H1 (cell line): ENCODE measurements at regions not wholly inside any gene's neighbourhood (a gene's known extent, or its start where the extent isn't known, plus 50 kb on each side); places are given as distances from the start of the nearest gene placed in this dataset.

Experiments
- CTCF ChIA-PET: fragments of 300-600 bp; sonication (Branson Sonifier 250); formaldehyde crosslinking; loops from one replicate; lab custom pipeline; 2021; ENCODE audit not compliant: partially characterized antibody; lab: Charles Lee
- POLR2A ChIA-PET: fragments of 300-600 bp; sonication (Branson Sonifier 250); formaldehyde crosslinking; loops from one replicate; lab custom pipeline; 2021; ENCODE audit warnings: inconsistent platforms; ENCODE audit not compliant: partially characterized antibody; lab: Charles Lee
- DNase-seq, 2 experiments: peaks; one replicate each; pipeline versions ENCODE4 v3.0.0 to v3.0.0-alpha.2; 2010 to 2022; ENCODE audit warnings: low spot score in 2 of 2, low read depth in 1 of 2, mixed read lengths in 1 of 2
- FAIRE-seq: peaks from 2 replicates; lab custom pipeline; 2011; peaks lifted over from hg19 to GRCh38; lab: Jason Lieb, UNC
- H2AFZ ChIP-seq: 2 replicates; pipeline ENCODE4 v1.8.1; 2012; ENCODE audit warnings: low read length, inconsistent platforms
- H2AK5ac ChIP-seq: 2 replicates; pipeline ENCODE4 v1.6.1; 2013; ENCODE audit warnings: low read depth, low read length
- H2BK120ac ChIP-seq: replicated peaks from 2 replicates; pipeline ENCODE3; 2013; ENCODE audit warnings: low read depth, low read length, inconsistent platforms
- H2BK12ac ChIP-seq: 2 replicates; pipeline ENCODE4 v1.6.1; 2013; ENCODE audit warnings: low read depth, low read length
- H2BK15ac ChIP-seq: 2 replicates; pipeline ENCODE4 v1.6.1; 2013; ENCODE audit warnings: low read length
- H2BK20ac ChIP-seq: 2 replicates; pipeline ENCODE4 v1.6.1; 2013; ENCODE audit warnings: low read length
- H2BK5ac ChIP-seq: 2 replicates; pipeline ENCODE4 v1.6.1; 2013; ENCODE audit warnings: low read depth, low read length
- H3K14ac ChIP-seq: 2 replicates; pipeline ENCODE4 v1.6.1; 2013; ENCODE audit warnings: inconsistent platforms; ENCODE audit not compliant: insufficient read length
- H3K18ac ChIP-seq: 2 replicates; pipeline ENCODE4 v1.6.1; 2013; ENCODE audit warnings: low read length; ENCODE audit errors: extremely low read depth
- H3K23ac ChIP-seq: 2 replicates; pipeline ENCODE4 v1.6.1; 2013; ENCODE audit warnings: inconsistent platforms; ENCODE audit not compliant: insufficient read length
- H3K23me2 ChIP-seq: 2 replicates; pipeline ENCODE4 v1.6.1; 2013; ENCODE audit warnings: low read depth, low read length
- H3K27ac ChIP-seq: 2 replicates; pipeline ENCODE4 v1.6.1; 2011; ENCODE audit warnings: low read depth, low read length, inconsistent platforms
- H3K27me3 ChIP-seq, 4 experiments: replicated peaks in 1 of 4; 1 replicate in 1 of 4; 2 replicates in 3 of 4; pipeline versions ENCODE4 v1.6.1 to v1.8.1; 2011 to 2013; ENCODE audit warnings: low read length in 3 of 4, mild to moderate bottlenecking in 3 of 4, inconsistent platforms in 2 of 4, mixed read lengths in 2 of 4, moderate library complexity in 1 of 4; ENCODE audit not compliant: control insufficient read depth in 3 of 4, insufficient read depth in 3 of 4; ENCODE audit errors: extremely low read depth in 1 of 4
- H3K36me3 ChIP-seq, 4 experiments: 2 replicates each; pipeline versions ENCODE4 v1.6.1 to v1.8.1; 2011 to 2013; ENCODE audit warnings: mild to moderate bottlenecking in 4 of 4, low read length in 3 of 4, moderate library complexity in 2 of 4, control low read depth in 1 of 4, inconsistent platforms in 1 of 4; ENCODE audit not compliant: insufficient read depth in 4 of 4, control insufficient read depth in 2 of 4
- H3K4ac ChIP-seq: replicated peaks from 2 replicates; pipeline ENCODE3; 2013; ENCODE audit warnings: low read length, low read depth, mixed read lengths, inconsistent platforms; ENCODE audit not compliant: insufficient read length
- H3K4me1 ChIP-seq, 4 experiments: replicated peaks in 1 of 4; 1 replicate in 1 of 4; 2 replicates in 3 of 4; pipeline versions ENCODE4 v1.6.1 to v1.8.1; 2011 to 2013; ENCODE audit warnings: low read length in 3 of 4, inconsistent platforms in 2 of 4, mixed read lengths in 1 of 4; ENCODE audit not compliant: insufficient read depth in 4 of 4, control insufficient read depth in 3 of 4
- H3K4me2 ChIP-seq, 2 experiments: 2 replicates each; pipeline versions ENCODE4 v1.6.1 to v1.8.1; 2011 to 2013; ENCODE audit warnings: low read depth in 2 of 2, low read length in 2 of 2, control low read depth in 1 of 2, inconsistent platforms in 1 of 2, mild to moderate bottlenecking in 1 of 2; ENCODE audit not compliant: insufficient read depth in 1 of 2
- H3K4me3 ChIP-seq, 4 experiments: fragments of 200-600, 300-600 bp in 1 of 4; sonication (generic), shearing (Covaris generic), sonication (Bioruptor Twin) in 1 of 4; 2 replicates each; pipeline versions ENCODE4 v1.5.1 to v1.8.1; 2011 to 2016; ENCODE audit warnings: low read length in 4 of 4, low read depth in 3 of 4, control low read depth in 2 of 4, inconsistent platforms in 2 of 4, mild to moderate bottlenecking in 2 of 4, mixed read lengths in 1 of 4, moderate library complexity in 1 of 4; ENCODE audit not compliant: insufficient read depth in 2 of 4; ENCODE audit errors: extremely low read depth in 1 of 4
- H3K56ac ChIP-seq: replicated peaks from 2 replicates; pipeline ENCODE3; 2013; ENCODE audit warnings: low read depth, mild to moderate bottlenecking, mixed read lengths, low read length, inconsistent platforms; ENCODE audit not compliant: insufficient read length
- H3K79me1 ChIP-seq: 2 replicates; pipeline ENCODE4 v1.6.1; 2013; ENCODE audit warnings: low read depth, low read length, control low read depth
- H3K79me2 ChIP-seq, 2 experiments: 2 replicates each; pipeline versions ENCODE4 v1.6.1 to v1.8.1; 2012 to 2013; ENCODE audit warnings: low read length in 2 of 2, mild to moderate bottlenecking in 2 of 2, inconsistent platforms in 1 of 2; ENCODE audit not compliant: insufficient read depth in 2 of 2, control insufficient read depth in 1 of 2
- H3K9ac ChIP-seq, 4 experiments: replicated peaks in 1 of 4; 1 replicate in 1 of 4; 2 replicates in 3 of 4; pipeline versions ENCODE4 v1.6.1 to v1.8.1; 2011 to 2013; ENCODE audit warnings: low read depth in 3 of 4, low read length in 3 of 4, control low read depth in 2 of 4, mild to moderate bottlenecking in 2 of 4, moderate library complexity in 2 of 4, inconsistent platforms in 1 of 4; ENCODE audit errors: extremely low read depth in 1 of 4
- H3K9me3 ChIP-seq, 2 experiments: 2 replicates each; pipeline versions ENCODE4 v1.6.1 to v1.8.1; 2012 to 2013; ENCODE audit warnings: mild to moderate bottlenecking in 2 of 2, moderate library complexity in 2 of 2, control low read depth in 1 of 2, inconsistent platforms in 1 of 2, low read depth in 1 of 2, low read length in 1 of 2, mixed read lengths in 1 of 2; ENCODE audit not compliant: insufficient read depth in 2 of 2
- H4K20me1 ChIP-seq, 2 experiments: replicated peaks in 1 of 2; 2 replicates each; pipeline versions ENCODE3 to v1.8.1; 2011 to 2013; ENCODE audit warnings: inconsistent platforms in 2 of 2, low read length in 2 of 2, mild to moderate bottlenecking in 1 of 2; ENCODE audit not compliant: insufficient read depth in 2 of 2, control insufficient read depth in 1 of 2
- H4K5ac ChIP-seq: 2 replicates; pipeline ENCODE4 v1.6.1; 2013; ENCODE audit warnings: low read length, low read depth, mixed read lengths, inconsistent platforms; ENCODE audit not compliant: insufficient read length
- H4K8ac ChIP-seq: 2 replicates; pipeline ENCODE4 v1.8.0; 2013; ENCODE audit warnings: mild to moderate bottlenecking, moderate library complexity, low read length, inconsistent platforms; ENCODE audit not compliant: insufficient read depth; ENCODE audit errors: extremely low read depth
- H4K91ac ChIP-seq: replicated peaks from 2 replicates; pipeline ENCODE3; 2013; ENCODE audit warnings: low read length, mixed read lengths, inconsistent platforms; ENCODE audit not compliant: insufficient read length
- RFX5 ChIP-seq: IDR thresholded peaks from 2 replicates; pipeline ENCODE4 v1.6.1; 2011; ENCODE audit warnings: low read depth, low read length, improper control_type of control experiment, borderline replicate concordance
- WGBS, 2 experiments: shearing (Covaris generic) in 1 of 2; methylation state at CpG; one replicate each; pipeline versions ENCODE4 v1.1.6 to v1.1.7; 2013 to 2015; ENCODE audit warnings: low lambda C conversion rate in 2 of 2, mixed read lengths in 2 of 2, inconsistent platforms in 1 of 2, low coverage in 1 of 2, missing lambda C conversion rate in 1 of 2; ENCODE audit not compliant: insufficient replicate concordance in 2 of 2, insufficient coverage in 1 of 2, insufficient read length in 1 of 2; ENCODE audit errors: extremely low coverage in 1 of 2, missing lambda C conversion rate in 1 of 2; 5-methylcytosine and 5-hydroxymethylcytosine counted together

DNA sequence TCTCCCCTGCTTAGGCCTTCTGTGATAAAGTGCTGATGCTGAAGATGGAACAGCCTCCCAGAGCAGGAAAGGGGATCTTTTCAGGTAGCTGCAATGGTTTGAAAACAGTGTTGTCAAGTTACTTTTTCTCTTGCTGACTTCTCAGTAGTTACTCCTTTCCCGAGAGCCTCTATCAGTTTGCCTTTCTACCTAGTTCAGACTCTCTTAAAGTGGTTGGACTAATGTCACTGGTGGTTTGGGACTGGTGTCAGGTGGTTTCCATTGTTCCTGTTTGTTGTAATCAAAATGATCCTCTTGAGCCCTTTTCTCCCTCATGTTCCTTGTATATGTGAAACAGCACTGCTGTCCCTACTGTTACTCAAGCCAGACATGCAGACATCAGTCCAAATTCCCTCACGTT, 91.4 kb downstream of the FAM217A start:
- Histone ChIP-seq H2BK120ac (no peak overlapping the region), H3K56ac (no peak overlapping the region), H3K79me2 (no peaks in the 10 kb centered on the region; a peak in 1 of 4 replicates), H4K5ac (no peak overlapping the region), H3K14ac (no peak overlapping the region), H4K8ac (no peak overlapping the region), H2AK5ac (no peak overlapping the region), H3K4ac (no peak overlapping the region), H2AFZ (no peak overlapping the region), H4K20me1 (peaks cover 0 to 2% of the 10 kb centered on the region in 2 experiments), H3K4me2 (0 out of 4 replicates have a peak overlapping the region, but pooled peaks of 1 of the 2 experiments have one; percentile 44), H3K18ac (no peak overlapping the region), H3K9ac (no peak overlapping the region), H4K91ac (no peak overlapping the region), H3K23me2 (no peaks in the 10 kb centered on the region), H3K36me3 (no peaks in the 10 kb centered on the region), H2BK15ac (no peak overlapping the region), H3K9me3 (no peaks in the 10 kb centered on the region), H3K27ac (no peak overlapping the region), H2BK5ac (no peak overlapping the region), H3K27me3 (no peaks in the 10 kb centered on the region), H3K4me1 (peaks cover 2 to 14% (median 8%) of the 10 kb centered on the region in 4 experiments; a peak in 5 of 7 replicates), H2BK20ac (no peak overlapping the region), H2BK12ac (no peak overlapping the region), H3K79me1 (no peaks in the 10 kb centered on the region; the same call in 1 of the 2 replicates), H3K23ac (no peak overlapping the region), H3K4me3 (no peak overlapping the region)
- WGBS, 2 experiments: 82% methylated on average over 2 of the region's 2 CpGs; no CpG with 5 or more reads in 1 of the 2 experiments
- no peak for FAIRE-seq
- no peak for DNase-seq
- ChIA-PET POLR2A (interaction anchor here (1.1 kb wide), 1 partner anchor 14 kb away, joined by 3 read pairs; no protein-coding TSS in a partner anchor), CTCF (interaction anchor here (1.6 kb wide), 1 partner anchor 14 kb away, joined by 5 read pairs; no protein-coding TSS in a partner anchor)
- TF ChIP-seq RFX5: no peak
